Upper lobe of left lung (tissue), 4 donors: ENCODE measurements at regions not wholly inside any gene's neighbourhood (a gene's known extent, or its start where the extent isn't known, plus 50 kb on each side); places are given as distances from the start of the nearest gene placed in this dataset.

ENCODE experiments used
- EP300 ChIP-seq, 4 donors: sonication (generic); formaldehyde crosslinking; IDR thresholded peaks; one replicate each; pipeline ENCODE4 v1.5.1; 2017; ENCODE audit warnings: antibody characterized with exemption in 4 of 4, control low read depth in 2 of 4
- POLR2A ChIP-seq, 4 donors: fragments of 450-650 bp; IDR thresholded peaks; one replicate each; pipeline ENCODE4 v1.5.1; 2016 to 2017; ENCODE audit warnings: antibody characterized with exemption in 4 of 4, mild to moderate bottlenecking in 2 of 4
- POLR2AphosphoS5 ChIP-seq, 2 donors: sonication (generic); formaldehyde crosslinking; IDR thresholded peaks; one replicate each; pipeline ENCODE4 v1.5.1; 2017; ENCODE audit warnings: antibody characterized with exemption in 2 of 2
- TF ChIP-seq, protein P1 (sequence below), 6 experiments: fragments of 450-650 bp in 4 of 6; fragments of 200-600 bp in 2 of 6; sonication (generic) in 2 of 6; IDR thresholded peaks; one replicate each; pipeline ENCODE4 v1.5.1; 2016 to 2019; ENCODE audit warnings: antibody characterized with exemption in 6 of 6

DNA sequence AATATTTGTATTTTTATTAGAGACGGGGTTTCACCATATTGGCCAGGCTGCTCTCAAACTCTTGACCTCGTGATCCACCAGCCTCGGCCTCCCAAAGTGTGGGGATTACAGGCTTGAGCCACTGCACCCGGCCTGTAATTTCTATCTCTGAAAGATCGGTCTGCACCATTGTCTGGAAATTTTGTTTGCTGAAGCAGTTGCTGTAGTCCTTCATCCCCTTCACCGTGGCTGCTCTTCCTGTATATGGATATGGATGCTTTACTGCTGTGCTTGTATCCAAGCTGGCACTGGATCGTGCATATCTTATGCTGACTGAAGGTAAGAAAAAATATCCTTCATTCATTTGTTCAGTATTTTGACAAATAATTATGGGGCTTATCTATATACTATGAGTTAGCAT, 338.4 kb upstream of the GNPDA2 start:
- no peak for TF ChIP-seq POLR2AphosphoS5 (IDR thresholded peaks at IDR 0.05)
- TF ChIP-seq, protein P1, sequence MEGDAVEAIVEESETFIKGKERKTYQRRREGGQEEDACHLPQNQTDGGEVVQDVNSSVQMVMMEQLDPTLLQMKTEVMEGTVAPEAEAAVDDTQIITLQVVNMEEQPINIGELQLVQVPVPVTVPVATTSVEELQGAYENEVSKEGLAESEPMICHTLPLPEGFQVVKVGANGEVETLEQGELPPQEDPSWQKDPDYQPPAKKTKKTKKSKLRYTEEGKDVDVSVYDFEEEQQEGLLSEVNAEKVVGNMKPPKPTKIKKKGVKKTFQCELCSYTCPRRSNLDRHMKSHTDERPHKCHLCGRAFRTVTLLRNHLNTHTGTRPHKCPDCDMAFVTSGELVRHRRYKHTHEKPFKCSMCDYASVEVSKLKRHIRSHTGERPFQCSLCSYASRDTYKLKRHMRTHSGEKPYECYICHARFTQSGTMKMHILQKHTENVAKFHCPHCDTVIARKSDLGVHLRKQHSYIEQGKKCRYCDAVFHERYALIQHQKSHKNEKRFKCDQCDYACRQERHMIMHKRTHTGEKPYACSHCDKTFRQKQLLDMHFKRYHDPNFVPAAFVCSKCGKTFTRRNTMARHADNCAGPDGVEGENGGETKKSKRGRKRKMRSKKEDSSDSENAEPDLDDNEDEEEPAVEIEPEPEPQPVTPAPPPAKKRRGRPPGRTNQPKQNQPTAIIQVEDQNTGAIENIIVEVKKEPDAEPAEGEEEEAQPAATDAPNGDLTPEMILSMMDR (IDR thresholded peaks at IDR 0.05) = no peak
- no peak for TF ChIP-seq POLR2A (IDR thresholded peaks at IDR 0.05)
- TF ChIP-seq EP300 (IDR thresholded peaks at IDR 0.05) = no peak
